ELR (cell line): ENCODE measurements at regions not wholly inside any gene's neighbourhood (a gene's known extent, or its start where the extent isn't known, plus 50 kb on each side); places are given as distances from the start of the nearest gene placed in this dataset.
A peak's percentile ranks its signal among the peaks of the same experiment; 100 is the strongest.
"Not testable (repeated sequence)": the region's sequence is repeated elsewhere in the genome, so short reads cannot be mapped to it uniquely, and the experiment has no call there.

Source experiments
- DNase-seq: peaks from one replicate; pipeline ENCODE4 v3.0.0-alpha.2; 2015; ENCODE audit warnings: low read depth

GRCh38 chr20:57829805-57830514 lies 120.1 kb upstream of the PMEPA1 start:
- DNase-seq: no peak

GRCh38 chr20:57829336-57829735 lies 119.5 kb upstream of the PMEPA1 start:
- no peak for DNase-seq

GRCh38 chr20:57828696-57829095 lies 118.9 kb upstream of the PMEPA1 start:
- DNase-seq: no peak

- DNase-seq: no peak
Observed at GRCh38 chr20:57826666-57827287, 117.0 kb upstream of the PMEPA1 start.

GRCh38 chr20:57824909-57825308 lies 115.1 kb upstream of the PMEPA1 start:
- DNase-seq: no peak

- DNase-seq: no peak
Observed at GRCh38 chr20:57821935-57822334, 112.1 kb upstream of the PMEPA1 start.

- DNase-seq: no peak
Observed at GRCh38 chr20:57819691-57820380, 110.0 kb upstream of the PMEPA1 start.

- no peak for DNase-seq
Observed at GRCh38 chr20:57819291-57819690, 109.5 kb upstream of the PMEPA1 start.

- no peak for DNase-seq
Observed at GRCh38 chr20:57818418-57819181, 108.8 kb upstream of the PMEPA1 start.

GRCh38 chr20:57815405-57815804 lies 105.6 kb upstream of the PMEPA1 start:
- no peak for DNase-seq

GRCh38 chr20:57814529-57814928 lies 104.7 kb upstream of the PMEPA1 start:
- no peak for DNase-seq

- DNase-seq: no peak
Observed at GRCh38 chr20:57813509-57814269, 103.9 kb upstream of the PMEPA1 start.

GRCh38 chr20:57812632-57813031 lies 102.8 kb upstream of the PMEPA1 start:
- not testable (repeated sequence) for DNase-seq

GRCh38 chr20:57811374-57812020 lies 101.7 kb upstream of the PMEPA1 start:
- DNase-seq: no peak

GRCh38 chr20:57810511-57811373 lies 100.9 kb upstream of the PMEPA1 start:
- DNase-seq: peak; percentile 12

GRCh38 chr20:57809661-57810172 lies 99.9 kb upstream of the PMEPA1 start:
- no peak for DNase-seq

GRCh38 chr20:57809149-57809548 lies 99.3 kb upstream of the PMEPA1 start:
- no peak for DNase-seq

GRCh38 chr20:57808264-57809070 lies 98.7 kb upstream of the PMEPA1 start:
- DNase-seq: no peak
